GM19043 (cell line): ENCODE measurements at regions not wholly inside any gene's neighbourhood (a gene's known extent, or its start where the extent isn't known, plus 50 kb on each side); places are given as distances from the start of the nearest gene placed in this dataset.

Experiments
- ATAC-seq: cut with Tn5 transposase; IDR thresholded peaks from one replicate; pipeline ENCODE4 v1.9.1; 2021; ENCODE audit warnings: low read depth; ENCODE audit not compliant: unreplicated experiment

- ATAC-seq: no peak
Measured at GRCh38 chr20:24339210-24339641, 130.2 kb upstream of the SYNDIG1 start.

- no peak for ATAC-seq
Measured at GRCh38 chr20:24337551-24337950, 131.9 kb upstream of the SYNDIG1 start.

GRCh38 chr20:24337069-24337468, 132.4 kb upstream of the SYNDIG1 start:
- no peak for ATAC-seq

GRCh38 chr20:24334830-24335229, 134.6 kb upstream of the SYNDIG1 start:
- no peak for ATAC-seq

GRCh38 chr20:24332956-24333355, 136.5 kb upstream of the SYNDIG1 start:
- ATAC-seq: no peak

- ATAC-seq: no peak
Measured at GRCh38 chr20:24331939-24332338, 137.5 kb upstream of the SYNDIG1 start.

- ATAC-seq: no peak
Measured at GRCh38 chr20:24328901-24329300, 140.5 kb upstream of the SYNDIG1 start.

- ATAC-seq: no peak
Measured at GRCh38 chr20:24321973-24322372, 147.5 kb upstream of the SYNDIG1 start.

- no peak for ATAC-seq
Measured at GRCh38 chr20:24318569-24319352, 150.7 kb upstream of the SYNDIG1 start.

GRCh38 chr20:24317224-24317623, 152.2 kb upstream of the SYNDIG1 start:
- no peak for ATAC-seq

GRCh38 chr20:24316731-24317130, 152.7 kb upstream of the SYNDIG1 start:
- no peak for ATAC-seq

- ATAC-seq: no peak
Measured at GRCh38 chr20:24314053-24314452, 155.4 kb upstream of the SYNDIG1 start.

GRCh38 chr20:24309596-24309995, 159.8 kb upstream of the SYNDIG1 start:
- ATAC-seq: no peak

- no peak for ATAC-seq
Measured at GRCh38 chr20:24305371-24305770, 164.1 kb upstream of the SYNDIG1 start.

- no peak for ATAC-seq
Measured at GRCh38 chr20:24304291-24304690, 165.1 kb upstream of the SYNDIG1 start.

- no peak for ATAC-seq
Measured at GRCh38 chr20:24303393-24304170, 165.8 kb upstream of the SYNDIG1 start.

GRCh38 chr20:24297993-24298392, 171.4 kb upstream of the SYNDIG1 start:
- no peak for ATAC-seq

- no peak for ATAC-seq
Measured at GRCh38 chr20:24296477-24297261, 172.8 kb upstream of the SYNDIG1 start.

- ATAC-seq: no peak
Measured at GRCh38 chr20:24291014-24291413, 178.4 kb upstream of the SYNDIG1 start.

GRCh38 chr20:24289737-24290481, 179.5 kb upstream of the SYNDIG1 start:
- ATAC-seq: peak; percentile 78
